HCT116 (cell line): ENCODE measurements at regions not wholly inside any gene's neighbourhood (a gene's known extent, or its start where the extent isn't known, plus 50 kb on each side); places are given as distances from the start of the nearest gene placed in this dataset.

Experiments used
- ATAC-seq: fragments of 200-7000 bp; cut with Tn5 transposase; 2 replicates; pipeline ENCODE4 v1.9.1; 2020; ENCODE audit warnings: mild to moderate bottlenecking, moderate library complexity
- BruUV-seq: library from RNA; stranded (reverse); fragments of 400-500 nt; replicated peaks from 2 replicates; lab custom pipeline; 2021; lab: Mats Ljungman, UMichigan
- CTCF ChIA-PET: fragments of 300-600 bp; sonication (Branson Sonifier 250); formaldehyde crosslinking; loops from one replicate; lab custom pipeline; 2021; ENCODE audit warnings: antibody characterized with exemption; lab: Charles Lee
- POLR2A ChIA-PET: fragments of 300-600, 350-600 bp; sonication (Branson Sonifier 250); formaldehyde crosslinking; loops from one replicate; lab custom pipeline; 2021; ENCODE audit warnings: antibody characterized with exemption; lab: Charles Lee
- RAD21 ChIA-PET, 2 experiments: fragments of 300-600 bp; sonication (Branson Sonifier 250); formaldehyde crosslinking; loops; one replicate each; lab custom pipeline; 2023; ENCODE audit warnings: low total read pairs in 2 of 2; ENCODE audit not compliant: uncharacterized antibody in 2 of 2, unreplicated experiment in 2 of 2, low non-redundant PET in 1 of 2; lab: Charles Lee
- DNase-seq: peaks from one replicate; pipeline ENCODE4 v3.0.0-alpha.2; 2010; ENCODE audit warnings: low read depth, low spot score
- H2AFZ ChIP-seq: fragments of 200-600 bp; shearing (Covaris generic), sonication (generic); 2 replicates; pipeline ENCODE4 v1.6.1; 2017; ENCODE audit warnings: low read depth, mixed run types, mixed read lengths, antibody characterized with exemption, low read length; ENCODE audit not compliant: poor library complexity, severe bottlenecking
- H3K27ac ChIP-seq: 2 replicates; pipeline ENCODE4 v1.5.1; 2012; ENCODE audit warnings: low read depth, low read length
- H3K27me3 ChIP-seq: fragments of 200-600 bp; sonication (generic); 2 replicates; pipeline ENCODE4 v1.6.1; 2016; ENCODE audit warnings: mixed run types, low read length, mixed read lengths; ENCODE audit not compliant: insufficient read depth
- H3K36me3 ChIP-seq, 2 experiments: fragments of 200-500 bp in 1 of 2; fragments of 200-600 bp in 1 of 2; sonication (Bioruptor generic) in 1 of 2; sonication (generic) in 1 of 2; 2 replicates each; pipeline versions ENCODE4 v1.5.1 to v1.6.1; 2014 to 2016; ENCODE audit warnings: low read length in 2 of 2, inconsistent platforms in 1 of 2, mixed read lengths in 1 of 2, mixed run types in 1 of 2; ENCODE audit not compliant: insufficient read depth in 2 of 2, control insufficient read depth in 1 of 2
- H3K4me1 ChIP-seq, 2 experiments: fragments of 200-600 bp in 1 of 2; sonication (generic) in 1 of 2; 2 replicates each; pipeline versions ENCODE4 v1.5.1 to v1.6.1; 2012 to 2017; ENCODE audit warnings: low read length in 2 of 2, inconsistent platforms in 1 of 2, mild to moderate bottlenecking in 1 of 2, mixed read lengths in 1 of 2, mixed run types in 1 of 2, moderate library complexity in 1 of 2; ENCODE audit not compliant: insufficient read depth in 2 of 2, control insufficient read depth in 1 of 2
- H3K4me2 ChIP-seq: fragments of 200-600 bp; sonication (generic); 2 replicates; pipeline ENCODE4 v1.6.1; 2017; ENCODE audit warnings: mixed run types, low read length, mixed read lengths
- H3K4me3 ChIP-seq, 2 experiments: fragments of 200-600 bp in 1 of 2; sonication (generic) in 1 of 2; replicated peaks in 1 of 2; 2 replicates each; pipeline ENCODE4 v1.5.1; 2011 to 2016; ENCODE audit warnings: low read length in 2 of 2, control low read depth in 1 of 2, low read depth in 1 of 2, mild to moderate bottlenecking in 1 of 2, mixed read lengths in 1 of 2, mixed run types in 1 of 2
- H3K79me2 ChIP-seq: fragments of 200-600 bp; sonication (generic); 2 replicates; pipeline ENCODE4 v1.6.1; 2017; ENCODE audit warnings: mild to moderate bottlenecking, mixed run types, low read length, moderate library complexity, mixed read lengths; ENCODE audit not compliant: insufficient read depth
- H3K9ac ChIP-seq: fragments of 200-600 bp; sonication (generic); 2 replicates; pipeline ENCODE4 v1.6.1; 2016; ENCODE audit warnings: low read length, mixed read lengths
- H3K9me2 ChIP-seq: fragments of 200-600 bp; sonication (generic), shearing (Covaris generic); 2 replicates; pipeline ENCODE4 v1.6.1; 2017; ENCODE audit warnings: mixed run types, mild to moderate bottlenecking, moderate library complexity; ENCODE audit not compliant: insufficient read depth
- H3K9me3 ChIP-seq, 2 experiments: fragments of 200-500 bp in 1 of 2; fragments of 200-600 bp in 1 of 2; sonication (Bioruptor generic) in 1 of 2; sonication (generic) in 1 of 2; 2 replicates each; pipeline ENCODE4 v1.6.1; 2014 to 2017; ENCODE audit warnings: low read length in 2 of 2, mixed read lengths in 2 of 2, inconsistent platforms in 1 of 2, low read depth in 1 of 2, mild to moderate bottlenecking in 1 of 2, mixed run types in 1 of 2, moderate library complexity in 1 of 2; ENCODE audit not compliant: control insufficient read depth in 1 of 2, insufficient read depth in 1 of 2
- H4K20me1 ChIP-seq: fragments of 200-600 bp; sonication (generic), shearing (Covaris generic); 2 replicates; pipeline ENCODE4 v1.6.1; 2017; ENCODE audit warnings: mixed run types, mild to moderate bottlenecking, moderate library complexity; ENCODE audit not compliant: insufficient read depth
- CTCF ChIP-seq, 3 experiments: fragments of 200-600 bp in 1 of 3; sonication (generic) in 1 of 3; IDR thresholded peaks in 2 of 3; conservative IDR thresholded peaks in 1 of 3; 2 replicates each; pipeline ENCODE4 v1.5.1; 2012 to 2017; ENCODE audit warnings: low read depth in 2 of 3, low read length in 2 of 3, antibody characterized with exemption in 1 of 3, borderline replicate concordance in 1 of 3, control low read depth in 1 of 3, mild to moderate bottlenecking in 1 of 3, mixed read lengths in 1 of 3, mixed run types in 1 of 3, moderate library complexity in 1 of 3; ENCODE audit not compliant: insufficient read depth in 1 of 3
- EGR1 ChIP-seq: IDR thresholded peaks from 2 replicates; pipeline ENCODE4 v1.6.1; 2012; ENCODE audit warnings: low read depth
- REST ChIP-seq: IDR thresholded peaks from 2 replicates; pipeline ENCODE4 v1.6.1; 2012; ENCODE audit warnings: low read depth
- SRF ChIP-seq: IDR thresholded peaks from 2 replicates; pipeline ENCODE4 v1.6.1; 2012; ENCODE audit warnings: low read depth
- ZFX ChIP-seq: fragments of 450-650 bp; IDR thresholded peaks from 2 replicates; pipeline ENCODE4 v1.6.1; 2017
- ZNF274 ChIP-seq: fragments of 200-500 bp; sonication (Bioruptor generic); IDR thresholded peaks from 2 replicates; pipeline ENCODE4 v1.6.1; 2014; ENCODE audit warnings: mild to moderate bottlenecking, low read depth, low read length, inconsistent platforms
- intact Hi-C: fragments of 100-400 bp; cut with micrococcal nuclease; formaldehyde crosslinking; loops from 2 replicates; pipeline ENCODE4 v1.10.0; 2022

- intact Hi-C loops: no loop called here
- POLR2A ChIA-PET: no interaction called here
- Histone ChIP-seq H3K9ac (no peak overlapping the region), H3K4me1 (no peaks in the 10 kb centered on the region), H3K36me3 (no peaks in the 10 kb centered on the region), H2AFZ (no peak overlapping the region), H3K9me3 (no peaks in the 10 kb centered on the region), H3K79me2 (no peaks in the 10 kb centered on the region), H3K27me3 (peaks cover 43% of the 10 kb centered on the region), H3K27ac (no peak overlapping the region), H4K20me1 (no peaks in the 10 kb centered on the region), H3K4me3 (no peak overlapping the region), H3K4me2 (no peak overlapping the region), H3K9me2 (no peaks in the 10 kb centered on the region)
- RAD21 ChIA-PET: no interaction called here
- no TSS peak for BruUV-seq
- CTCF ChIA-PET: no interaction called here
- ATAC-seq (no peak), DNase-seq (no peak)
- TF ChIP-seq ZFX: no peak
- no peak for TF ChIP-seq SRF
- TF ChIP-seq EGR1: no peak
- no peak for TF ChIP-seq ZNF274
Observed at GRCh38 chr12:125418902-125419564, 353.8 kb downstream of the AACS start.

- no peak for TF ChIP-seq REST
- TF ChIP-seq CTCF (IDR thresholded peaks at IDR 0.05 in 2 of 3, conservative IDR thresholded peaks at IDR 0.05 in 1 of 3; ENCODE audit: borderline replicate concordance in 1 of 3, insufficient read depth in 1 of 3, low read depth in 2 of 3, low read length in 2 of 3): 0 out of 6 replicates have a peak, but pooled peaks of 1 of the 3 experiments have one; percentile 9
- TF ChIP-seq, all 23 proteins: peak for 1
- Histone ChIP-seq H3K4me2 (no peak overlapping the region), H3K36me3 (no peaks in the 10 kb centered on the region), H3K9ac (no peak overlapping the region), H3K27ac (no peak overlapping the region), H3K79me2 (no peaks in the 10 kb centered on the region), H3K4me3 (no peak overlapping the region), H2AFZ (no peak overlapping the region), H4K20me1 (no peaks in the 10 kb centered on the region), H3K9me2 (no peaks in the 10 kb centered on the region), H3K9me3 (no peaks in the 10 kb centered on the region), H3K27me3 (peaks cover 6% of the 10 kb centered on the region), H3K4me1 (no peaks in the 10 kb centered on the region)
- no peak for DNase-seq
- intact Hi-C loops: no loop called here
- no TSS peak for BruUV-seq
- RAD21 ChIA-PET: no interaction called here
- peak; percentile 53; the same call in 1 of the 2 replicates for ATAC-seq
- POLR2A ChIA-PET: no interaction called here
- CTCF ChIA-PET: no interaction called here
Observed at GRCh38 chr12:125424909-125425308, 359.7 kb downstream of the AACS start.
